ENCODE measurements at regions not wholly inside any gene's neighbourhood (a gene's known extent, or its start where the extent isn't known, plus 50 kb on each side); places are given as distances from the start of the nearest gene placed in this dataset.

- TF ChIP-seq CTCF (IDR thresholded peaks at IDR 0.05), result no peak
- no peak for TF ChIP-seq EP300 (IDR thresholded peaks at IDR 0.05)
- no peak for TF ChIP-seq POLR2A (IDR thresholded peaks at IDR 0.05)
These were observed 524.4 kb upstream of the RGMA start for GRCh38 chr15:93613386-93613785.

Measured in tibial nerve (tissue), 4 donors.